ENCODE measurements at regions not wholly inside any gene's neighbourhood (a gene's known extent, or its start where the extent isn't known, plus 50 kb on each side); places are given as distances from the start of the nearest gene placed in this dataset.
A peak's percentile ranks its signal among the peaks of the same experiment; 100 is the strongest.

DNA sequence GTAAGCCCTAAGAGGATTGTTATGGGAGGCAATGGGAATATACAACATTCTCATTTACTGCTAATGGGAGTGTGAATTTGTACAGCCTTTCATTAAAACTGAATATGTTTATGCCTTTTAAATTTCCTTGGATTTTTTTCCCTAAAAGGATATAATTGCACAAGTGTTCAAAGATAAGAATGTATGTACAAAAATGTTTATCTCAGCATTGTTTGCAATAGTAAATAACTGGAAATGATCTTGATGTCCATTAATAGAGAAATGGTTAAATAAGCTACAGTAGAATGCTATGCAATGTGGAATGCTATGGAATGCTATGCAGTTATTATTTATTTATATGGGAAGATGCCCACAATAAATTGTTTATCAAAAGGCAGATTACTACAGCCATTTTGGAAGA, 62.5 kb upstream of the SLC38A2 start:
- TF ChIP-seq, protein P1, sequence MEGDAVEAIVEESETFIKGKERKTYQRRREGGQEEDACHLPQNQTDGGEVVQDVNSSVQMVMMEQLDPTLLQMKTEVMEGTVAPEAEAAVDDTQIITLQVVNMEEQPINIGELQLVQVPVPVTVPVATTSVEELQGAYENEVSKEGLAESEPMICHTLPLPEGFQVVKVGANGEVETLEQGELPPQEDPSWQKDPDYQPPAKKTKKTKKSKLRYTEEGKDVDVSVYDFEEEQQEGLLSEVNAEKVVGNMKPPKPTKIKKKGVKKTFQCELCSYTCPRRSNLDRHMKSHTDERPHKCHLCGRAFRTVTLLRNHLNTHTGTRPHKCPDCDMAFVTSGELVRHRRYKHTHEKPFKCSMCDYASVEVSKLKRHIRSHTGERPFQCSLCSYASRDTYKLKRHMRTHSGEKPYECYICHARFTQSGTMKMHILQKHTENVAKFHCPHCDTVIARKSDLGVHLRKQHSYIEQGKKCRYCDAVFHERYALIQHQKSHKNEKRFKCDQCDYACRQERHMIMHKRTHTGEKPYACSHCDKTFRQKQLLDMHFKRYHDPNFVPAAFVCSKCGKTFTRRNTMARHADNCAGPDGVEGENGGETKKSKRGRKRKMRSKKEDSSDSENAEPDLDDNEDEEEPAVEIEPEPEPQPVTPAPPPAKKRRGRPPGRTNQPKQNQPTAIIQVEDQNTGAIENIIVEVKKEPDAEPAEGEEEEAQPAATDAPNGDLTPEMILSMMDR (IDR thresholded peaks at IDR 0.05; ENCODE audit: unreplicated experiment) = no peak
- Mint-ChIP-seq H3K4me3 (ENCODE audit: low read depth) (no peak overlapping the region), H3K4me1 (ENCODE audit: low read depth) (peaks cover 13% of the 10 kb centered on the region), H3K36me3 (ENCODE audit: insufficient read depth) (no peaks in the 10 kb centered on the region), H3K9me3 (ENCODE audit: low read depth) (no peaks in the 10 kb centered on the region), H3K27me3 (no peaks in the 10 kb centered on the region), H3K27ac (no peak overlapping the region)
- no peak for DNase-seq (ENCODE audit: low spot score, unreplicated experiment)

DNA sequence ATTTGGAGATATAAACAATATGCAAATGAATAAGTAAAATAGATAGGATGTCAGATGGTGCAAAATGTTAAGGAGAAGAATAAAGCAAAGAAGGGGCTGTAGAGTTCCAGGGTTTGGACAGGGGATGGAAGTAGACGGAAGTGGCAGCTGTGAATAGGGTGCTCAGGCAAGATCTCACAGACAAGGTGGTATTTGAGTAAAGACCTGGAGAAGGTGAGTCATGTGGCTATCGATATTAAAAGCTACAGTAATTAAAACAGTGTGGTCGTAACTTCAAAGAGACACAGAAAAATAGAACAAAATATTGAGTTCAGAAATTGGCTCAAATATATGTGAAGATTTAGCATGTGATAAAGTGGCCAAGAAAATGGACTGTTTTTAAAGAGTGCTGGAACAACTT, 61.3 kb upstream of the SLC38A2 start:
- Mint-ChIP-seq H3K27ac (no peak overlapping the region), H3K9me3 (ENCODE audit: low read depth) (no peaks in the 10 kb centered on the region), H3K4me1 (ENCODE audit: low read depth) (peaks cover 22% of the 10 kb centered on the region), H3K36me3 (ENCODE audit: insufficient read depth) (no peaks in the 10 kb centered on the region), H3K4me3 (ENCODE audit: low read depth) (no peak overlapping the region), H3K27me3 (no peaks in the 10 kb centered on the region)
- TF ChIP-seq, protein P1 (IDR thresholded peaks at IDR 0.05; ENCODE audit: unreplicated experiment) = no peak
- no peak for DNase-seq (ENCODE audit: low spot score, unreplicated experiment)

DNA sequence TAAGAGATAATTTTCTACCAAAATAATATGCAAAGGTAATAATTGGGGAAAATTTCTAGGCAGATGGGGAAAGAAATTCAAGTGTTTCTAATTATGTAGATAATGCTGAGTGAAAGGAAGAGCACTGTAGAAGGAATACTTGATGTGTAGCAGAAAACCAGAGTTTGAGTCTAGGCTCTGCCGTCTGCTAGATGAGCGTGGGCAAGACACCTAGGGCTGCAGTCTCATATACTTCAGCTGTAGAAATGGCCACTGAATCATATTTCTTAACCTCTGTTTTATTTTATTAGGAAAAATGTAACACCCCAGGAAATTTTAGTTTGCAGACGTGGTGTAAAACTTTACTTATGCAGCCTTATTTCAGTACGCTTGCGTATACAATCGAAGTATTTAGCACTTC, 59.8 kb upstream of the SLC38A2 start:
- Mint-ChIP-seq H3K27me3 (no peaks in the 10 kb centered on the region), H3K9me3 (ENCODE audit: low read depth) (peaks cover 9% of the 10 kb centered on the region), H3K36me3 (ENCODE audit: insufficient read depth) (peaks cover 7% of the 10 kb centered on the region), H3K27ac (no peak overlapping the region), H3K4me1 (ENCODE audit: low read depth) (peaks cover 22% of the 10 kb centered on the region), H3K4me3 (ENCODE audit: low read depth) (no peak overlapping the region)
- DNase-seq (ENCODE audit: low spot score, unreplicated experiment) = no peak
- TF ChIP-seq, protein P1 (IDR thresholded peaks at IDR 0.05; ENCODE audit: unreplicated experiment) = no peak

DNA sequence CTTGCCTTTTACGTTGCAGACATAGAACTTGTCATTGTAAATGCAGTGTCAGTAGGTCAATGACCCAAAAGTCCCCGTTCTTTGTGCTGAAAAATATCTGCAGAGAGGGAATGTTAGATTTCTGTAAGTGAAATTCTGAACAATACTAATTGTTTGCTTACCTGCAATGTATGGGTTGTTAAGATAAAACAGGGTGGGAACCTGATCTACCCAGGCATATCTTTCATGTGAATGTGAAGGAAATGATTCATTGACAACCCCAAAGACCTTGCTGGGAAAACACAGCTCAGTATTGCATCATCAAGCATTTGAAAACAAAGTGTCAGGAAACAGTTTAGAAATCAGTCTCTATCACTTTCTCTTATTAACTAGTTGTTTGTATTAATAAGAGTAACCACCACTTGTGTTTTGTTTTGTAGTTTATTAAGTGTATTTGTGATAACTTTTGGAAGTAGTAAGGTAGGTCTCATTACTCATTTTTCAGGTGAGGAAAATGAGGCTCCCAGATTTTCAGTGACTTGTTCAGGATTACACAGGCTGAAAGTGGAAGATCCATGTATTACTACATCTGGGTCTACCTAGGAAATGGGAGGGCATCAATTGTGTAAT, 57.9 kb upstream of the SLC38A2 start:
- H3K36me3 Mint-ChIP-seq (ENCODE audit: insufficient read depth) = peaks cover 16% of the 10 kb centered on the region
- H3K27me3 Mint-ChIP-seq = no peaks in the 10 kb centered on the region
- TF ChIP-seq, protein P1 (IDR thresholded peaks at IDR 0.05; ENCODE audit: unreplicated experiment) = no peak
- H3K4me1 Mint-ChIP-seq (ENCODE audit: low read depth) = peaks cover 22% of the 10 kb centered on the region
- H3K4me3 Mint-ChIP-seq (ENCODE audit: low read depth) = no peak overlapping the region
- no peak for DNase-seq (ENCODE audit: low spot score, unreplicated experiment)
- H3K27ac Mint-ChIP-seq = peak overlapping the region; percentile 93
- H3K9me3 Mint-ChIP-seq (ENCODE audit: low read depth) = peaks cover 20% of the 10 kb centered on the region

Data from progenitor cell of endocrine pancreas (in vitro differentiated cells).